Stimulated activated CD4-positive, alpha-beta T cell treated with anti-CD3 and anti-CD28 coated beads, Interleukin-4, amount 100 ng/mL, for 1 hour (primary cell): ENCODE measurements at regions not wholly inside any gene's neighbourhood (a gene's known extent, or its start where the extent isn't known, plus 50 kb on each side); places are given as distances from the start of the nearest gene placed in this dataset.

Experiments used
- DNase-seq: peaks from one replicate; pipeline ENCODE4 v3.0.0-alpha.2; 2020

GRCh38 chr10:28054228-28054860 is 55.5 kb upstream of the ODAD2 start:
- DNase-seq = no peak

GRCh38 chr10:28049286-28049685 is 50.4 kb upstream of the ODAD2 start:
- DNase-seq = no peak
